WTC11 (cell line): ENCODE measurements at regions not wholly inside any gene's neighbourhood (a gene's known extent, or its start where the extent isn't known, plus 50 kb on each side); places are given as distances from the start of the nearest gene placed in this dataset.

Experiments
- ATAC-seq: fragments of 200-7000 bp; cut with Tn5 transposase; 2 replicates; pipeline ENCODE4 v1.10.0; 2021; ENCODE audit warnings: mild to moderate bottlenecking, moderate library complexity
- CTCF ChIA-PET: fragments of 300-600 bp; sonication (Branson Sonifier 250); formaldehyde crosslinking; loops from one replicate; lab custom pipeline; 2021; ENCODE audit warnings: antibody characterized with exemption; lab: Charles Lee
- POLR2A ChIA-PET: fragments of 350-600 bp; sonication (Branson Sonifier 250); formaldehyde crosslinking; loops from one replicate; lab custom pipeline; 2021; ENCODE audit warnings: antibody characterized with exemption; lab: Charles Lee
- DNase-seq: peaks from one replicate; pipeline ENCODE4 v3.0.0; 2021; ENCODE audit warnings: low spot score
- H3K27ac Mint-ChIP-seq: 2 replicates; pipeline ENCODE4 v1.8.0; 2021; ENCODE audit warnings: mixed read lengths
- H3K27me3 Mint-ChIP-seq: 2 replicates; pipeline ENCODE4 v1.8.0; 2021; ENCODE audit warnings: low read depth, mild to moderate bottlenecking, moderate library complexity, mixed read lengths
- H3K36me3 Mint-ChIP-seq: 2 replicates; pipeline ENCODE4 v1.8.0; 2021; ENCODE audit warnings: mixed read lengths
- H3K4me1 Mint-ChIP-seq: 2 replicates; pipeline ENCODE4 v1.8.0; 2022; ENCODE audit warnings: mixed read lengths
- H3K4me3 Mint-ChIP-seq: 2 replicates; pipeline ENCODE4 v1.8.0; 2021; ENCODE audit warnings: mild to moderate bottlenecking, moderate library complexity, mixed read lengths
- H3K9me3 Mint-ChIP-seq: 2 replicates; pipeline ENCODE4 v1.8.0; 2021; ENCODE audit warnings: mixed read lengths
- CBFB ChIP-seq: sonication (generic); formaldehyde crosslinking; IDR thresholded peaks from 2 replicates; pipeline ENCODE4 v1.8.1; 2022; ENCODE audit warnings: mild to moderate bottlenecking, low read depth, missing genetic modification reagents
- GRHL2 ChIP-seq: fragments of 250-450 bp; sonication (Bioruptor Pico); IDR thresholded peaks from 2 replicates; pipeline ENCODE4 v1.8.0; 2022; ENCODE audit warnings: mild to moderate bottlenecking, moderate library complexity; ENCODE audit not compliant: insufficient replicate concordance, severe bottlenecking
- HMGA2 ChIP-seq: fragments of 250-450 bp; sonication (Bioruptor Pico); IDR thresholded peaks from 2 replicates; pipeline ENCODE4 v1.4.0; 2021; ENCODE audit warnings: mild to moderate bottlenecking, moderate library complexity
- IRF2 ChIP-seq: sonication (generic); formaldehyde crosslinking; IDR thresholded peaks from 2 replicates; pipeline ENCODE4 v1.8.0; 2022; ENCODE audit warnings: low read depth, missing genetic modification reagents, borderline replicate concordance
- JAZF1 ChIP-seq: fragments of 250-450 bp; sonication (Bioruptor Pico); IDR thresholded peaks from 2 replicates; pipeline ENCODE4 v1.9.0; 2021; ENCODE audit warnings: moderate library complexity, mild to moderate bottlenecking, inconsistent platforms
- NR3C1 ChIP-seq: sonication (generic); formaldehyde crosslinking; conservative IDR thresholded peaks from 2 replicates; pipeline ENCODE4 v1.8.1; 2023; ENCODE audit warnings: low read depth, mild to moderate bottlenecking, missing genetic modification reagents
- OVOL2 ChIP-seq: fragments of 250-450 bp; sonication (Bioruptor Pico); IDR thresholded peaks from 2 replicates; pipeline ENCODE4 v1.9.0; 2021; ENCODE audit warnings: mild to moderate bottlenecking, borderline replicate concordance
- RORB ChIP-seq: fragments of 250-450 bp; sonication (Bioruptor Pico); IDR thresholded peaks from 2 replicates; pipeline ENCODE4 v1.9.0; 2021; ENCODE audit warnings: mild to moderate bottlenecking
- ZNF121 ChIP-seq: sonication (generic); formaldehyde crosslinking; IDR thresholded peaks from 2 replicates; pipeline ENCODE4 v1.8.0; 2023; ENCODE audit warnings: missing genetic modification reagents
- ZNF219 ChIP-seq: sonication (generic); formaldehyde crosslinking; IDR thresholded peaks from 2 replicates; pipeline ENCODE4 v1.8.0; 2023; ENCODE audit warnings: missing genetic modification reagents, mild to moderate bottlenecking, borderline replicate concordance
- ZNF317 ChIP-seq: sonication (generic); formaldehyde crosslinking; IDR thresholded peaks from 2 replicates; pipeline ENCODE4 v1.8.1; 2023; ENCODE audit warnings: low read depth, mild to moderate bottlenecking, moderate library complexity, missing genetic modification reagents, borderline replicate concordance
- TF ChIP-seq, protein P1 (sequence below): sonication (generic); formaldehyde crosslinking; IDR thresholded peaks from 2 replicates; pipeline ENCODE4 v1.8.0; 2022; ENCODE audit warnings: mild to moderate bottlenecking, missing genetic modification reagents
- TF ChIP-seq, protein P2 (sequence below): sonication (generic); formaldehyde crosslinking; IDR thresholded peaks from 2 replicates; pipeline ENCODE4 v1.8.0; 2022; ENCODE audit warnings: mild to moderate bottlenecking, missing genetic modification reagents
- TF ChIP-seq, protein P3 (sequence below): sonication (generic); formaldehyde crosslinking; IDR thresholded peaks from 2 replicates; pipeline ENCODE4 v1.8.1; 2023; ENCODE audit warnings: mild to moderate bottlenecking, missing genetic modification reagents, moderate library complexity
- TF ChIP-seq, protein P4 (sequence below): sonication (generic); formaldehyde crosslinking; IDR thresholded peaks from 2 replicates; pipeline ENCODE4 v1.8.1; 2022; ENCODE audit warnings: missing genetic modification reagents, borderline replicate concordance
- TF ChIP-seq, protein P5 (sequence below): sonication (generic); formaldehyde crosslinking; IDR thresholded peaks from 2 replicates; pipeline ENCODE4 v1.8.1; 2022; ENCODE audit warnings: low read depth, mild to moderate bottlenecking, moderate library complexity, missing genetic modification reagents, borderline replicate concordance
- TF ChIP-seq, protein P6 (sequence below): fragments of 250-450 bp; sonication (Bioruptor Pico); IDR thresholded peaks from 2 replicates; pipeline ENCODE4 v1.9.0; 2021; ENCODE audit warnings: mild to moderate bottlenecking
- TF ChIP-seq, protein P7 (sequence below): sonication (generic); formaldehyde crosslinking; IDR thresholded peaks from 2 replicates; pipeline ENCODE4 v1.8.0; 2023; ENCODE audit warnings: missing genetic modification reagents, mild to moderate bottlenecking, borderline replicate concordance

DNA sequence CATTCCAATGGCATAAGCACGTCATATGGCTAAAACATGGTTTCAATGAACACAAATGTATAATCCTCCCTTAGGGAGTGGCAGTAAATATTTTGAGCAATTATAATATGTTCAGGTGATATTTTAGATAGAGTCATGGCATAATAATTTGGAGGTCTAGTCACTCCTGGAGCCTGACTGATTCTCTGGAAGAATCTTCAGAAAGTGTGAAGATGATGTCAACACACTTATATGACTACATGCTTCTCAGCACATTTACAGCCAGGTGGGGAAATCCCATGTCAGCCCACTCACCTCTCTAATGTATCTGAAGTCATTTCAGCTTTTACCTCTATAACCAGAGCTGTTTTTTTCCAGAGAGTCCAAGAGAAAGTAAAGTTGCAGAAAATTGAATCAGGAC is 474.8 kb downstream of the SHISA9 start (continued):
- TF ChIP-seq, protein P1, sequence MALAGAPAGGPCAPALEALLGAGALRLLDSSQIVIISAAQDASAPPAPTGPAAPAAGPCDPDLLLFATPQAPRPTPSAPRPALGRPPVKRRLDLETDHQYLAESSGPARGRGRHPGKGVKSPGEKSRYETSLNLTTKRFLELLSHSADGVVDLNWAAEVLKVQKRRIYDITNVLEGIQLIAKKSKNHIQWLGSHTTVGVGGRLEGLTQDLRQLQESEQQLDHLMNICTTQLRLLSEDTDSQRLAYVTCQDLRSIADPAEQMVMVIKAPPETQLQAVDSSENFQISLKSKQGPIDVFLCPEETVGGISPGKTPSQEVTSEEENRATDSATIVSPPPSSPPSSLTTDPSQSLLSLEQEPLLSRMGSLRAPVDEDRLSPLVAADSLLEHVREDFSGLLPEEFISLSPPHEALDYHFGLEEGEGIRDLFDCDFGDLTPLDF: no peak
- TF ChIP-seq JAZF1: no peak
- TF ChIP-seq, protein P2, sequence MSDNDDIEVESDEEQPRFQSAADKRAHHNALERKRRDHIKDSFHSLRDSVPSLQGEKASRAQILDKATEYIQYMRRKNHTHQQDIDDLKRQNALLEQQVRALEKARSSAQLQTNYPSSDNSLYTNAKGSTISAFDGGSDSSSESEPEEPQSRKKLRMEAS (CRISPR knock-in tag): no peak
- no peak for TF ChIP-seq ZNF121 (CRISPR knock-in tag)
- TF ChIP-seq, protein P3, sequence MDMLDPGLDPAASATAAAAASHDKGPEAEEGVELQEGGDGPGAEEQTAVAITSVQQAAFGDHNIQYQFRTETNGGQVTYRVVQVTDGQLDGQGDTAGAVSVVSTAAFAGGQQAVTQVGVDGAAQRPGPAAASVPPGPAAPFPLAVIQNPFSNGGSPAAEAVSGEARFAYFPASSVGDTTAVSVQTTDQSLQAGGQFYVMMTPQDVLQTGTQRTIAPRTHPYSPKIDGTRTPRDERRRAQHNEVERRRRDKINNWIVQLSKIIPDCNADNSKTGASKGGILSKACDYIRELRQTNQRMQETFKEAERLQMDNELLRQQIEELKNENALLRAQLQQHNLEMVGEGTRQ (CRISPR knock-in tag): no peak
- TF ChIP-seq NR3C1 (CRISPR knock-in tag): no peak
- TF ChIP-seq IRF2: no peak
- TF ChIP-seq RORB (CRISPR knock-in tag): no peak

DNA sequence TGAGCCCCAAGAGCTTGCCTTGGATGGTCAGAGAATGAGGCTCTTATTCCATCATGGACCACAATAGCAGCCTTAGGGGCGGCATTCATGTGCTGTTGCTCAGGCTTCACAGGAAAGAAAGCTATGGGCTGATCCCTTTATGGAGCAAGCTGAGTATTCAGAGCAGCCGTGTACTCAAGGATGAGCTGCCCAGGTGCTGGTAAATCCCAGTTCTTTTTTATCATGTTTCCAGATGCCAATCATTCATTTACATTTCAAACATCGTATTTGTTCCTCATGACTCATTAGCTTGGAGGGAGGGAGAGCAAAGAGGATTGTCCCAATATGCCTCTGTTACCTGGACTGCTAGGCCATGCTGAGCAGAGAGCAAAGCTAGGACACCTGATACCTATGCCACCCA is 475.7 kb downstream of the SHISA9 start:
- ChIA-PET POLR2A (no interaction called here), CTCF (interaction anchor here (1.5 kb wide), 1 partner anchor 497 kb away, joined by 6 read pairs; no protein-coding TSS in a partner anchor)
- peak; percentile 32 for ATAC-seq

More for the DNA sequence above, 475.7 kb downstream of the SHISA9 start:
- Mint-ChIP-seq H3K36me3 (peaks cover 40% of the 10 kb centered on the region), H3K9me3 (peaks cover 38% of the 10 kb centered on the region), H3K4me1 (peaks cover 9% of the 10 kb centered on the region), H3K27ac (no peak overlapping the region), H3K27me3 (no peaks in the 10 kb centered on the region), H3K4me3 (no peak overlapping the region)
- TF ChIP-seq ZNF317 (CRISPR knock-in tag): no peak
- no peak for TF ChIP-seq CBFB (CRISPR knock-in tag)
- TF ChIP-seq GRHL2 (CRISPR knock-in tag): no peak
- no peak for TF ChIP-seq NR3C1 (CRISPR knock-in tag)
- TF ChIP-seq HMGA2 (CRISPR knock-in tag): no peak
- no peak for TF ChIP-seq JAZF1
- TF ChIP-seq, protein P4, sequence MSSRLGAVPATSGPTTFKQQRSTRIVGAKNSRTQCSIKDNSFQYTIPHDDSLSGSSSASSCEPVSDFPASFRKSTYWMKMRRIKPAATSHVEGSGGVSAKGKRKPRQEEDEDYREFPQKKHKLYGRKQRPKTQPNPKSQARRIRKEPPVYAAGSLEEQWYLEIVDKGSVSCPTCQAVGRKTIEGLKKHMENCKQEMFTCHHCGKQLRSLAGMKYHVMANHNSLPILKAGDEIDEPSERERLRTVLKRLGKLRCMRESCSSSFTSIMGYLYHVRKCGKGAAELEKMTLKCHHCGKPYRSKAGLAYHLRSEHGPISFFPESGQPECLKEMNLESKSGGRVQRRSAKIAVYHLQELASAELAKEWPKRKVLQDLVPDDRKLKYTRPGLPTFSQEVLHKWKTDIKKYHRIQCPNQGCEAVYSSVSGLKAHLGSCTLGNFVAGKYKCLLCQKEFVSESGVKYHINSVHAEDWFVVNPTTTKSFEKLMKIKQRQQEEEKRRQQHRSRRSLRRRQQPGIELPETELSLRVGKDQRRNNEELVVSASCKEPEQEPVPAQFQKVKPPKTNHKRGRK (CRISPR knock-in tag): no peak
- TF ChIP-seq, protein P5, sequence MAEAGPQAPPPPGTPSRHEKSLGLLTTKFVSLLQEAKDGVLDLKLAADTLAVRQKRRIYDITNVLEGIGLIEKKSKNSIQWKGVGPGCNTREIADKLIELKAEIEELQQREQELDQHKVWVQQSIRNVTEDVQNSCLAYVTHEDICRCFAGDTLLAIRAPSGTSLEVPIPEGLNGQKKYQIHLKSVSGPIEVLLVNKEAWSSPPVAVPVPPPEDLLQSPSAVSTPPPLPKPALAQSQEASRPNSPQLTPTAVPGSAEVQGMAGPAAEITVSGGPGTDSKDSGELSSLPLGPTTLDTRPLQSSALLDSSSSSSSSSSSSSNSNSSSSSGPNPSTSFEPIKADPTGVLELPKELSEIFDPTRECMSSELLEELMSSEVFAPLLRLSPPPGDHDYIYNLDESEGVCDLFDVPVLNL (CRISPR knock-in tag): no peak
- no peak for TF ChIP-seq ZNF219 (CRISPR knock-in tag)
- no peak for TF ChIP-seq OVOL2 (CRISPR knock-in tag)
- TF ChIP-seq, protein P6, sequence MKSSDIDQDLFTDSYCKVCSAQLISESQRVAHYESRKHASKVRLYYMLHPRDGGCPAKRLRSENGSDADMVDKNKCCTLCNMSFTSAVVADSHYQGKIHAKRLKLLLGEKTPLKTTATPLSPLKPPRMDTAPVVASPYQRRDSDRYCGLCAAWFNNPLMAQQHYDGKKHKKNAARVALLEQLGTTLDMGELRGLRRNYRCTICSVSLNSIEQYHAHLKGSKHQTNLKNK (CRISPR knock-in tag): no peak
- TF ChIP-seq, protein P7, sequence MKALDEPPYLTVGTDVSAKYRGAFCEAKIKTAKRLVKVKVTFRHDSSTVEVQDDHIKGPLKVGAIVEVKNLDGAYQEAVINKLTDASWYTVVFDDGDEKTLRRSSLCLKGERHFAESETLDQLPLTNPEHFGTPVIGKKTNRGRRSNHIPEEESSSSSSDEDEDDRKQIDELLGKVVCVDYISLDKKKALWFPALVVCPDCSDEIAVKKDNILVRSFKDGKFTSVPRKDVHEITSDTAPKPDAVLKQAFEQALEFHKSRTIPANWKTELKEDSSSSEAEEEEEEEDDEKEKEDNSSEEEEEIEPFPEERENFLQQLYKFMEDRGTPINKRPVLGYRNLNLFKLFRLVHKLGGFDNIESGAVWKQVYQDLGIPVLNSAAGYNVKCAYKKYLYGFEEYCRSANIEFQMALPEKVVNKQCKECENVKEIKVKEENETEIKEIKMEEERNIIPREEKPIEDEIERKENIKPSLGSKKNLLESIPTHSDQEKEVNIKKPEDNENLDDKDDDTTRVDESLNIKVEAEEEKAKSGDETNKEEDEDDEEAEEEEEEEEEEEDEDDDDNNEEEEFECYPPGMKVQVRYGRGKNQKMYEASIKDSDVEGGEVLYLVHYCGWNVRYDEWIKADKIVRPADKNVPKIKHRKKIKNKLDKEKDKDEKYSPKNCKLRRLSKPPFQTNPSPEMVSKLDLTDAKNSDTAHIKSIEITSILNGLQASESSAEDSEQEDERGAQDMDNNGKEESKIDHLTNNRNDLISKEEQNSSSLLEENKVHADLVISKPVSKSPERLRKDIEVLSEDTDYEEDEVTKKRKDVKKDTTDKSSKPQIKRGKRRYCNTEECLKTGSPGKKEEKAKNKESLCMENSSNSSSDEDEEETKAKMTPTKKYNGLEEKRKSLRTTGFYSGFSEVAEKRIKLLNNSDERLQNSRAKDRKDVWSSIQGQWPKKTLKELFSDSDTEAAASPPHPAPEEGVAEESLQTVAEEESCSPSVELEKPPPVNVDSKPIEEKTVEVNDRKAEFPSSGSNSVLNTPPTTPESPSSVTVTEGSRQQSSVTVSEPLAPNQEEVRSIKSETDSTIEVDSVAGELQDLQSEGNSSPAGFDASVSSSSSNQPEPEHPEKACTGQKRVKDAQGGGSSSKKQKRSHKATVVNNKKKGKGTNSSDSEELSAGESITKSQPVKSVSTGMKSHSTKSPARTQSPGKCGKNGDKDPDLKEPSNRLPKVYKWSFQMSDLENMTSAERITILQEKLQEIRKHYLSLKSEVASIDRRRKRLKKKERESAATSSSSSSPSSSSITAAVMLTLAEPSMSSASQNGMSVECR (CRISPR knock-in tag): no peak
- DNase-seq: no peak
